ENCODE measurements at regions not wholly inside any gene's neighbourhood (a gene's known extent, or its start where the extent isn't known, plus 50 kb on each side); places are given as distances from the start of the nearest gene placed in this dataset.
"Not testable (repeated sequence)": the region's sequence is repeated elsewhere in the genome, so short reads cannot be mapped to it uniquely, and the experiment has no call there.

DNA sequence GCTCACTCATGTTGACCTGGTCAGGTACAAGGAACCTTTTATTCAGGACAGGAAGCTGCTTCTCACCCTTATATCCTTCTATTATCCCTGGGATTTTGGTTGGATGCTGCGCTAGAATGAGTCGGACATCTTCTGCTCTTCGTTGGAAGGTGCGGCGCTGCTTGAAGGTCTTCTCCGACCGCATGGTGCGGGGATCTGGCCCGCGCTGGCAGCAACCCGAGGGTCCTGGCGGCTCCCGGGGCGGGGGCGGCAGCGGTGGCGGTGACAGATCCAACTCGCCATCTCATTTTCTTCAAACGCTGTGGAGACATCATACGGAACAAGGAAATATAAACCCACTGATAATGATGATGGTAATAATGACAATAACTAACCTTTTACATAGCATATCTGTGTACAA, 126.3 kb downstream of the ATXN7L3B start:
- no peaks in the 10 kb centered on the region for H3K27me3 Mint-ChIP-seq (ENCODE audit: unreplicated experiment)
- H3K9me3 Mint-ChIP-seq (ENCODE audit: unreplicated experiment), result no peaks in the 10 kb centered on the region
- no peaks in the 10 kb centered on the region for H3K4me1 Mint-ChIP-seq (ENCODE audit: unreplicated experiment)
- H3K36me3 Mint-ChIP-seq (ENCODE audit: low read depth, unreplicated experiment), result no peaks in the 10 kb centered on the region
- no peak for DNase-seq (ENCODE audit: low spot score)
- H3K27ac Mint-ChIP-seq (ENCODE audit: unreplicated experiment), result no peak overlapping the region
- TF ChIP-seq, protein P1, sequence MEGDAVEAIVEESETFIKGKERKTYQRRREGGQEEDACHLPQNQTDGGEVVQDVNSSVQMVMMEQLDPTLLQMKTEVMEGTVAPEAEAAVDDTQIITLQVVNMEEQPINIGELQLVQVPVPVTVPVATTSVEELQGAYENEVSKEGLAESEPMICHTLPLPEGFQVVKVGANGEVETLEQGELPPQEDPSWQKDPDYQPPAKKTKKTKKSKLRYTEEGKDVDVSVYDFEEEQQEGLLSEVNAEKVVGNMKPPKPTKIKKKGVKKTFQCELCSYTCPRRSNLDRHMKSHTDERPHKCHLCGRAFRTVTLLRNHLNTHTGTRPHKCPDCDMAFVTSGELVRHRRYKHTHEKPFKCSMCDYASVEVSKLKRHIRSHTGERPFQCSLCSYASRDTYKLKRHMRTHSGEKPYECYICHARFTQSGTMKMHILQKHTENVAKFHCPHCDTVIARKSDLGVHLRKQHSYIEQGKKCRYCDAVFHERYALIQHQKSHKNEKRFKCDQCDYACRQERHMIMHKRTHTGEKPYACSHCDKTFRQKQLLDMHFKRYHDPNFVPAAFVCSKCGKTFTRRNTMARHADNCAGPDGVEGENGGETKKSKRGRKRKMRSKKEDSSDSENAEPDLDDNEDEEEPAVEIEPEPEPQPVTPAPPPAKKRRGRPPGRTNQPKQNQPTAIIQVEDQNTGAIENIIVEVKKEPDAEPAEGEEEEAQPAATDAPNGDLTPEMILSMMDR (IDR thresholded peaks at IDR 0.05; ENCODE audit: unreplicated experiment), result no peak
- no peak overlapping the region for H3K4me3 Mint-ChIP-seq (ENCODE audit: unreplicated experiment)

DNA sequence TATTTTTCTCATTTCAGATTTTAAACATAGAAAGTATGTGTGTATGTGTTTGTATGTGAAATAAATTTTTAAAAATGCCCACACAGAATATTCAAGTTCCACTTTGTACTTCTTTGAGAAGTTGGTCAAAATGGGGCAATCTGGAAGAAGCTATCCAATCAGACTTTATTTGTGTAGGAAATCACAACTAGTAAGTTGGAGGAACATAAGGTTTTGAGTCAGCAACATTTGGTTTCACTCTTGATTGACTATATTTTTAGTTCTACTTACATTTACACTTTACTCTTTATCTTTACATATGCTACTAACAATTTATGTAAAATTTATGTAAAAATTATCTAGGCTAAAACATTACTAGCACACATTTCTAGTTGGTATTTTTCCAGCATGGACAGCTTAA, 128.1 kb downstream of the ATXN7L3B start:
- Mint-ChIP-seq H3K9me3 (ENCODE audit: unreplicated experiment) (no peaks in the 10 kb centered on the region), H3K27ac (ENCODE audit: unreplicated experiment) (no peak overlapping the region)
- no peak for DNase-seq (ENCODE audit: low spot score)

DNA sequence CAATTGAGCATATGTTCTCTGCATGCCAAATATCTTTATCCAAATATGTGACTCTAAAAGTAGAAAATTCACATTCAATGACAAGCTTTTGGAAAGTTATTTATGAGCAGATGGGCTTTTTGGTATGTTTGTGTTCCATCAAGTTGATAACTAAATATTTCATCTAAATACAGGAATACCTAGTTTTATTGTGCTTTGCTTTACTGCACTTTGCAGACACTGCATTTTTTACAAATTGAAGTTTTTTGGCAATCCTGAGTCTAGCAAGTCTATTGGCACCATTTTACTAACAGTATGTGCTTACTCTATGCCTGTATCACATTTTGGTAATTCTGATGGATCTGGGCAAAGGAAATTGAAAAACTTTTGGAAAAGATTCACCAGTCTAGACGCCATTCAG, 133.8 kb downstream of the ATXN7L3B start:
- DNase-seq (ENCODE audit: low spot score), result no peak
- Mint-ChIP-seq H3K4me1 (ENCODE audit: unreplicated experiment) (no peaks in the 10 kb centered on the region), H3K27ac (ENCODE audit: unreplicated experiment) (no peak overlapping the region), H3K9me3 (ENCODE audit: unreplicated experiment) (no peaks in the 10 kb centered on the region), H3K4me3 (ENCODE audit: unreplicated experiment) (no peak overlapping the region), H3K27me3 (ENCODE audit: unreplicated experiment) (no peaks in the 10 kb centered on the region), H3K36me3 (ENCODE audit: low read depth, unreplicated experiment) (no peaks in the 10 kb centered on the region)
- TF ChIP-seq, protein P1 (IDR thresholded peaks at IDR 0.05; ENCODE audit: unreplicated experiment), result no peak

More for the DNA sequence above, 128.1 kb downstream of the ATXN7L3B start:
- TF ChIP-seq, protein P1 (IDR thresholded peaks at IDR 0.05; ENCODE audit: unreplicated experiment), result no peak
- Mint-ChIP-seq H3K4me3 (ENCODE audit: unreplicated experiment) (no peak overlapping the region), H3K4me1 (ENCODE audit: unreplicated experiment) (no peaks in the 10 kb centered on the region), H3K36me3 (ENCODE audit: low read depth, unreplicated experiment) (no peaks in the 10 kb centered on the region), H3K27me3 (ENCODE audit: unreplicated experiment) (no peaks in the 10 kb centered on the region)

DNA sequence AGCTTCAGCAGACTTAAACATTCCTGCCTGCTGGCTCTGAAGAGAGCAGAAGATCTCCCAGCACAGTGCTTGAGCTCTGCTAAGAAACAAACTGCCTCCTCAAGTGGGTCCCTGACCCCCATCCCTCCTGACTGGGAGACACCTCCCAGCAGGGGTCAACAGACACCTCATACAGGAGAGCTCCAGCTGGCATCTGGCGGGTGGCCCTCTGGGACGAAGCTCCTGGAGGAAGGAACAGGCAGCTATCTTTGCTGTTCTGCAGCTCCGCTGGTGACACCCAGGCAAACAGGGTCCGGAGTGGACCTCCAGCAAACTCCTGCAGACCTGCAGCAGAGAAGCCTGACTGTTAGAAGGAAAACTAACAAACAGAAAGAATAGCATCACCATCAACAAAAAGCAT, 139.3 kb downstream of the ATXN7L3B start:
- not testable (repeated sequence) for H3K9me3 Mint-ChIP-seq (ENCODE audit: unreplicated experiment); H3K27ac Mint-ChIP-seq (ENCODE audit: unreplicated experiment); H3K27me3 Mint-ChIP-seq (ENCODE audit: unreplicated experiment); H3K4me3 Mint-ChIP-seq (ENCODE audit: unreplicated experiment); H3K4me1 Mint-ChIP-seq (ENCODE audit: unreplicated experiment); H3K36me3 Mint-ChIP-seq (ENCODE audit: low read depth, unreplicated experiment); DNase-seq (ENCODE audit: low spot score)

DNA sequence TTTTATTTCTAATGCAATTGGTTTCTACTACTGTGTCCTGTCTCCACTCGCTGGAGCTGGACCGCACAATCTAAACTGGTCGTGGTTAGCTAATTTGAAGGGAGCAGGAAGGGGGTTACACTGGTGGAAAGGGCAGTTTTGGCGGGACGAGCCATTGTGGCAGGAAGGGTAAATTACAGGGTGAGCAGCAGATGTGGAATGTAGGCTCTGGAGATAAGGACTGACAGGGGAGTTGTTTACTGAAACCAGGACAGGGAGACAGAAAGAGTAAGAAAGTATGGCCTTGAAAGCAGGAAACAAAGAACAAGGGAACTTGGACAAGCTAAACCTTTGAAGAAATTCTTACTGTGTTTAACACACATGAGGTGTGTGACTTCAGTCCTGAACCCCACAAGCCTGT, 147.8 kb downstream of the ATXN7L3B start:
- Mint-ChIP-seq H3K36me3 (ENCODE audit: low read depth, unreplicated experiment) (no peaks in the 10 kb centered on the region), H3K27ac (ENCODE audit: unreplicated experiment) (no peak overlapping the region), H3K4me3 (ENCODE audit: unreplicated experiment) (no peak overlapping the region), H3K4me1 (ENCODE audit: unreplicated experiment) (no peaks in the 10 kb centered on the region), H3K9me3 (ENCODE audit: unreplicated experiment) (no peaks in the 10 kb centered on the region), H3K27me3 (ENCODE audit: unreplicated experiment) (no peaks in the 10 kb centered on the region)
- TF ChIP-seq, protein P1 (IDR thresholded peaks at IDR 0.05; ENCODE audit: unreplicated experiment), result no peak
- DNase-seq (ENCODE audit: low spot score), result no peak
